ENCODE measurements at regions not wholly inside any gene's neighbourhood (a gene's known extent, or its start where the extent isn't known, plus 50 kb on each side); places are given as distances from the start of the nearest gene placed in this dataset.
"Not testable (repeated sequence)": the region's sequence is repeated elsewhere in the genome, so short reads cannot be mapped to it uniquely, and the experiment has no call there.

DNA sequence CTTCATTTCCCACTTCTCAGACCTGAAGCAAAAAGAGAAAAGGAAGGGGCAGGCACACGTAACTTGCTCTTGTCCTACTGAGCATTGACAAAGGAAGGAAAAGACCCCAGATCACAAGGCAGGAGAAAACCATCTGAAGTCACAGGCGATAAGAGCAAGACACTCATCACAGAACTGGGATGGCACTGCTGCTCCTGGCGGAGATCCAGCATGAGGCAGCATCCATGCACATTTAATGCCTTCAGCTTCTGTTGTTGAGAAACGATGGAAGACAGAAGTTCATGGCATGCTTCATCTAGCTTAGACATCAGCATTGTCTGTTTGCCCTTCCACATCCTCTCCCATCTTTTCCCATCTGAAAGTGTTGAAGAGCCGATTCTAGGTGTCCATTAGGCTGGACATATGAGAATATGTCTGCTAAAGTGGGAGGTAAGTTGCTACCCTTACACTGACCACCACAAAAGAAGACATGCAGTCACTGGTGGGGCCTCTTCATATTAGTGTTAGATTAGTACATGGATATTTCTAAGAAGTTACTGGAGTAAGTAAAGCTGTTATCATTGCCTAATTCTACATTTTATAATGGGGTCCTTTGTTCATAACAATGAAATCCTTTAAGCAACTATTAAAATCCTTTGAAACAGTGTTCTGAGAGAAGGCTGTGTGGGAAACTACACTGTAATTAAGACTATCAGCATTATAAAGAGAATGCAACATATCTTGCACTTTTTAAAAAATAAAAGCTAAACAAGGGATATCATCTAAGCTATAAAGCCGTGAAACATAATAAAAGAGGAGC is 618.5 kb downstream of the C6orf118 start:
- no peak for DNase-seq

DNA sequence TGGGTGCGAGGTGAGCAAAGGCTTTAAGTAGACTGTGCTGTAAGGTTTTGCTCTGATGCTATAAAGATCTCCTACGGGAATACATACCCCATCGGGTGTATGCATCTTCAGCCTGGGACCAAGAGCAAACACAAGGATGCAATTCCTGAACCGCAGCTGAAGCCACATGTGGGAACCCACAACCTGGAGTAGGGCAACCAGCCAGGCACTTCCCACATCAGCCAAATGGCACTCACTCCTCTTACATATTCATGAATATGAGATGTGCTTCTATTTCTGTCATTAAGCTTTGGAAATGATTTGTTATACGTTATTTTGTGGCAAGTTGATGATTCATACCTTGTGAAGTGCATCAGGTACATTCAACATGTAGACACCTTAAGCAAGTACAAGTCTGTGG is 619.2 kb downstream of the C6orf118 start:
- no peak for DNase-seq

DNA sequence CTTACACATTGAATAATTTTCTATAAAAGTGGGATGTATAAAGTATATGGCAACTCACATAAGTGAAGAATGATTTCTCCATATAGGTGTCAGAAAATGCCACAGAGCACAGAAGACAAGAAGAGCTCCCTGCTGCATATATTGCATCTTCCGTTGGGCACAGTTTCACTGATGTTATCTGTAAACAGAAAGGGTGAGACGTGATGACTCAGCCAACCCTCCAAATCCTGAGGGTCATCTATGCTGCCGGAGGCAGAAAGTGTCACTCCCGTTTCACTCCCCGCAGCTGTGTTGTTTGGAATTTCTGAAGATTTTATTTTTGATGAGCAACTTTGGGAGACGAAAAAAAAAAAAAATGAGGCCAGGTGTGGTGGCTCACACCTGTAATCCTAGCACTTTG is 644.1 kb downstream of the C6orf118 start:
- DNase-seq, result peak; percentile 13

DNA sequence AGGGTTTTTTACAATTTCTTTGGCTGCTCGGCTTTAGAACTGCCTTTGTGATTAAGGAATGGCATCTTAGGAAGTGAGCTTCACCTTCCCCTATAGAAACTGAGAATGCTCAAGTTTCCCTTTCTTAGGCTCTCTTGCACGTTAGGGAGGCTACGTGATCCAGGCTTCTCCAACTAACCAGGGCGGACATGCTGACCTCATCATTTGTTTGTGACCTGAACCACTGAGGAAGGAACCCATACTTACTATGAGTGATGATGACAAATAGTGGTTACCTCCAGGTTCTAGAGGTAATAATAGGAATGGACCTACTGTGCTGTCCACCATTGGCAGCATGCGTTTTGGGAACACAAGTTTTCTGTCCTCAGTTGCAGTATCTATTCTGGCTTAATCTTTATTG is 645.8 kb downstream of the C6orf118 start:
- no peak for DNase-seq

DNA sequence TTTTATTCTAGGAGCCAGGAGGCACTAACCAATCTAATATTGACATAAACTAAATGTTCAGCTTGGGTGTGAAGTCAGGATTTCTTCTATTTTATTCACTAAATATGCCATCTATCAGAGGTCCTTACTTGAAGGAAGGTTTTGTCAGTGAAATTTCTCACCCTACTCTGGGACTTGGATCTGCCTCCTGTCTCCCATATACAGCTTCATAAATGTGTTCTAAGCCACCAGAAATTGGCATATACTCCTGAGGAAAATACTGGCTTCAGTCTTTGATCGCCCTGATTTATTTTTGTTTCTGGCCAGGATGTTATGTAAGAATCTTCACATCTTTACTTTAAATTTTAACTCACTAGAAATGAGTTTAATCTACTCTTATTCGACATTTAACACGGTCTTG is 647.7 kb downstream of the C6orf118 start:
- no peak for DNase-seq

DNA sequence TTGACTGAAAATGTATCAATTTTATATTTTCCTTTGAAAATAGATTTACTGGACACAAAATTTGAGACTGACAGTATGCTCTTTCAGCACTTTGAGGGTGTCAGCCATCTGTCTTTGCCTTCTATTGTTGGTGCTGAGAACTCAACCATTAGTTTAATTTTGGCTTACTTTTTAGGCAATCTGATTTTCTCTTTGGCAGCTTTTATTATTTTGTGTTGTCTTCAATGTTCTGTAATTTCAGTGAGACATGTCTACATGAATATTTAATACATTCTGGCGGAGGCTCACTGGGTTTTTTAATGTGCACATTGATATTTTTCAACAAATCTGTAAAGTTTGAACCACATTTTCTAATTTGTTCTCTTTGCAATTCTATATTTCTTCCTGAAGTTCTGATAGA is 648.6 kb downstream of the C6orf118 start:
- no peak for DNase-seq

DNA sequence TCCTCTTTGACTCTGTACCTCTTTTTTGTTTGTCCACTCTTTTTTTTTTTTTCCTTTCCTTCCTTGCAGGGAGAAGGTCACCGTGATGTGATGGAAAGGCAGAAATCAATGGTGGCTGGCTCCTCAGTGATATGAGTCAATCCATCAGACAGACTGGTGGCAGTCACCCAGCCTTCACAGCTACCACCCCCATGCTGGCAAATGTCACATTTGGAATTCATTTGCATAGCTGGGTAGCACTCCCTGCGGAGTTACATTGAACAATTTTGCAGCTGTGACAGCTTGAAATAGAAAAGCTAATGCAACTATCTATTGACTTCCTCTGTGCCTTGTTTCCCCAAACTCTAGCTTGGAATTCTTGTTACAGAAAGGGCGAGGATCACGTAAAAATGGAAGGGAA is 668.4 kb downstream of the C6orf118 start:
- no peak for DNase-seq

DNA sequence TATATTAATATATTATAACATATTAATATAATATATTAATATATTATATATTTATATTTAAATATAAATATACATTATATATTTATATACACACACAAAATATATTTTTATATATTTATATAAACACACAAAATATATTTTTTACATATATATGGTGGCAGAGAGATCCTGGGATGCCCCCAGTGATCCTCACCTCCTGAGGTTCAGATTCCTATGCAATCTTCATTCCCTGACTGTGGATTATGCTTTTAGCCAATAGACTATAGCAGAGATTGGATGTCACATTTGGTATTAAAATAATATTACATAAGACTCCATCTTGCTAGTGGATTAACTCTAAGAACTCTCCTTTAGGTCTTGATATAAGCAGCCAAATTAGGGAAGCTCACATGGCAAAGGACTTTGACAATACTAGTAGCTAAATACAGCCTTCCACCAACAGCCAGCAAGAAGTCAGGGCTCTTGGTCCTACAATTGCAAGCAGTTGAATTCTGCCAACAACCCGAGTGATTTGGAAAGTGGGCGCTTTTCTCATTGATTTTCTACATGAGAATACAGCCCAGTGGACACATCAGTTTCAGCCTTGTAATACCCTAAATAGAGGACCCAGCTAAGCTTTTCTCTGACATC is 681.0 kb downstream of the C6orf118 start:
- DNase-seq, result no peak

DNA sequence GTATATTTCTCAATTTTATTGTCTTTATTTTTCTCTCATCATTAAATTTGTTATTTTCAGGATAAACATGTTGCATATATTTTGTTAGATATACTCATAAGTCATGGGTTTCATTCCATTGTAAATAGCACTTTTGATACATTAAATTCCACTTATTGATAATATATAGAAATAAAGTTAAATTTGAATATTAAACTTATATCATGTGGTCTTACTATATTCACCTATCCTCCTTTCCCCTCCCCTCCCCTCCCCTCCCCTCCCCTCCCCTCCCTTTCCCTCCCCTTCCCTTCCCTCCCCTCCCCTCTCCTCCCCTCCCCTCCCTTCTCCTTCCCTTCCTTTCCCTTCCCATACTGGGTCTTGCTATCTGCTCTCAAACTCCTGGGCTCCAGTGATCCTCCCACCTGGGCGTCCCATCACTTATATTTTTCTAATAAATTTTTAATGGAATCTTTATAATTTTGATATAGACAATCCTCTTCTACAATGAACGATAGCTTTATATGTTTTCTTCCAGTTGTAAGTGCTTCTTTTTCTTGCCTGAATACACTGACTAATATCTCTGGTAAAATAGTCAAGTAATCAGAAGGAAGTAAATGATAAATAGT is 692.4 kb downstream of the C6orf118 start:
- no peak for DNase-seq

DNA sequence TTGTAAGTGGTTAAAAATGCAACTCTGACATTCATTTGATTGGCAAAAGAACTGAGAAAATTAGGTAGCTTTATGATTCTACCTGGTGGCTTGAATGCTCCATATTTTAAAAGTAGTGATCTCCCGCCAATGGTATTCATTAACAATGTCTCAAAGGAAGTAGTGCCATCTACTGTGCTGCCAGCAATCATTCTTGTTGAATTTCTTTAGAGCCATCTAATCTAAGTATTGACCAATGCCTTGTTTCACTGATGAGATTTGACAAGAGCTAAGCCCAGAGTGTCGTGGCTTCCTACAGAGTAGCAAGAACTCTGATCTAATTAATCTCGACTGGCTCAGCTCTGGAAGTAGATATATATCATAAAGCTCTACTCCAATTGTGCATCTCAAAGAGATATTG is 696.7 kb downstream of the C6orf118 start:
- no peak for DNase-seq

DNA sequence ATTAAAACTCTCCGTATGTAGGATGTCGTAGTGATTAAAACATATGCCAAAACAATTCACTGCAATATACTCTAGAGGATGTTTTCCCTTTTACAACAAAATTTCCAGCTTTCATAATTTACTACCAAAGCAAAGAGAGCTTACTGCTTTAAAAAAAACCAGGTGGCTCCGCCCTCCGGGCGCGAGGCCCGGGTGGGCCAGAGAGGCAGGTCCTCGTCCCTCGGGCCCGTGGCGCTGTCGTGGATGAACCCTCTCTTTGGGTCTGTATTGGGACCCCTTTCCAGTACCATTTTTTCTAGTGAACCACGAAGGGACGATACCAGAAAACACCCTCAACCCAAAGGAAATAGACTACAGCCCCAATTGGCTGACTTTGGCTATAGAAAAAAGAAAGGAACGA is 698.5 kb downstream of the C6orf118 start:
- not testable (repeated sequence) for DNase-seq

DNA sequence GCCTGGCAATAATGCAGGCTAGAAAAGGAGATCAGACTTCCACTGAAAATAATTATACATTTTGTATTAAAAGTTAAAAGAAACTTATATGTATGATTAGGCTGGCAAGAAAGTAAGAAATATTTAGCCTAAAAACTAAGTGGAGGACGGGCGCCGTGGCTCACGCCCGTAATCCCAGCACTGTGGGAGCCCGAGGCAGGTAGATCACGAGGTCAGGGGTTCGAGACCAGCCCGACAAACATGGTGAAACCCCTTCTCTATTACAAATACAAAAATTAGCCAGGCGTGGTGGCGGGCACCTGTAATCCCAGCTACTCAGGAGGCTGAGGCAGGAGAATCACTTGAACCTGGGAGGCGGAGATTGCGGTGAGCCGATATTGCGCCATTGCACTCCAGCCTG is 707.0 kb downstream of the C6orf118 start:
- not testable (repeated sequence) for DNase-seq

DNA sequence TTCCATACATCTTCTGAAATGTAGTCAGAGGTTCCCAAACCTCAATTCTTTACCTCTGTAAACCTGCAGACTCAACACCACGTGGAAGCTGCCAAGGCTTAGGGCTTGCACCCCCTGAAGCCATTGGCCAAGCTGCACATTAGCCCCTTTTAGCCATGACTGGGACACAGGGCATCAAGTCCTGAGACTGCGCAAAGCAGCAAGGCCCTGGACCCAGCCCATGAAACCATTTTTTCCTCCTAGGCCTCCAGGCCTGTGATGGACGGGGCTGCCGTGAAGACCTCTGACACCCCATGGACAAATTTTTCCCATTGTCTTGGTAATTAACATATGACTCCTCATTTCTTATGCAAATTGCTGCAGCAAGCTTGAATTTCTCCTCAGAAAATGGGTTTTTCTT is 727.8 kb downstream of the C6orf118 start:
- DNase-seq, result no peak

DNA sequence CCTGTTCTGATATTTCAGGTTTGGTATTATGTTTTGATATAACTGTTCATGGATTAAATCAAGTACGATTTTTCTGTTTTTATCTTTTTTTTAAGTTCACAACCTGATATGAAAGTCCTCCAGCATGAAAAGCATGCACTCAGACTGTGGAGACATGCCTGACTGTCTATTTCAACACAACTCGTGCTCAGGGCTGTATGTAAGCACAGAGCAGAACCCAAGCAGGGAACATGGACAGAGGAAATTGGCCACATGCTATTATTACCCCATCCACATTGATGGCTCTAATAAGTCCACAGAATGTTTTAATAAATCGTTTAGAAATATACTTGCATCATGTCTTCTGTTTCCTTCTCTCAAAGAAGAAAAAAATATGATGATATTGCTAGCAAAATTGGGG is 730.4 kb downstream of the C6orf118 start:
- DNase-seq, result no peak

DNA sequence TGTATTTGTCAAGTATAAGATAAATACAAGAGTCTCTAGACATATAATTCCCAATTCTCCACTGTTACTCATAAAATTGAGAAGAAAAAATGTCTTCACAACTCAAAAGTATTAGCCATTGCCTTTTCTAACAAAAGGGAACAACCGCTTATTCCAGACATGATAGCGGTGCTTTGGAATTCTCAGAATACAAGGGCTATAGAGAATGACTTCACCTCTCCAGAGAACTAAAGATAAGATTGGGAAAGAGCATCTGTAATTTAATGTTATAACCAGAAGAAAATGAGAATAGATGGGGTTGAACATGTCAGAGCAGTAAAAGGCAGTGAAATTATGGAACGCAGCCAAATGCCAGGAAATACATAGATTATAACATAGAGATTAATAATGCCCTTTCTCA is 730.8 kb downstream of the C6orf118 start:
- DNase-seq, result no peak

DNA sequence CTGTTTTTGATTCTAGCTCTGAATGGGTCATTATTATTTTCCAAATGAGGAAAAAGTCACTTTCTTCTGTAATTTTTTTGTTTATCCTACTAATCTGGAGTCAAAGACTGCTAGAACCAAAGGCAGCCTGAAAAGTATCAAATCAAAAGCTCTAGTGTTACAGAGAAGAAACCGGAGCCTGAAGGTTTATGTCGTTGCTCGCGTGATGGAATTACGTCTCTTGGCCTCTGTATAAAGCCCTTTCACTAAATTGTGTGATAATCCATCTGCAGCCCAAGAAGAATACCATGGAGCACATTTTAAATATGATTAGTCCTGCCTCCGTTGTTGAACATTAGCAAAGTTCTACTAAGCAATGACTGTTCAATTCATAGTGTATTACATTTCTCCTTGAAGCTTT is 738.6 kb downstream of the C6orf118 start:
- no peak for DNase-seq

DNA sequence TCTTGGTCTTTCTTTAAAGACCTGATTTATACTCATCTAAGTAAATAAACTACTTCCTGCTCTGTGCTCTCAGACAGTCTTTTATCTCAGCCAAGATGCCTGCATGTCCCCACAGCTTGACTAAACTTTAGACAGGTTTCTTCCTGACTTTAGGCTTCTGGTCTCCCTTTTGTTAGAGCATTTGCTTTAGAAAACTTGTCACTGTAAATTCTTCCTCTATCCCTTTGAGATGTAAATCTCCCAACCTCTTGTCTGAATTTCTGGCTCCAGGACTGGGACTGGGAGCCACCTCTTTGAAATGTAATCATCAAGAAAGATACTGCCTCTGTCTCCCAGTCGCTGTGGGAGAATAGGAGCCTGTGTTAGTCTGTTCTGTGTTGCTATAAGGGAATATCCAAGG is 739.9 kb downstream of the C6orf118 start:
- DNase-seq, result no peak

DNA sequence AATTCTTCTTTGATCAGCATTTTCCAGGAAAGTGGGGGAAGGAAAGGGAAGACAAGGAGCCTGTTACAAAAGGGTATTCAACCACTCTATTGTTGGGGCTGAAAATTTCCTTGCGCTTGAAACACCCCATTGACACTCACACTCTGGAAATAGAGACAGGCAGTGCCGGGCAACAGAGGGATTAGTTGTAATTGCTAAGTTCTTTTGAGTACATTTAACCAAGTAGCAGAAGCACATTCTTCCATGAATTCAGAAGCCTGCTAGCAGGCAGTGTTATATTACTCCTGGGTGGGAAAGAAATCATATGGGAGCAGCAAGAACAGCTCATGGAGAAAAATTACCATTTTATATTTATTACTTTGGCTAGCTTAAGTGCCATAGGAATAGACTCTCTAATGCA is 745.5 kb downstream of the C6orf118 start:
- DNase-seq, result no peak

DNA sequence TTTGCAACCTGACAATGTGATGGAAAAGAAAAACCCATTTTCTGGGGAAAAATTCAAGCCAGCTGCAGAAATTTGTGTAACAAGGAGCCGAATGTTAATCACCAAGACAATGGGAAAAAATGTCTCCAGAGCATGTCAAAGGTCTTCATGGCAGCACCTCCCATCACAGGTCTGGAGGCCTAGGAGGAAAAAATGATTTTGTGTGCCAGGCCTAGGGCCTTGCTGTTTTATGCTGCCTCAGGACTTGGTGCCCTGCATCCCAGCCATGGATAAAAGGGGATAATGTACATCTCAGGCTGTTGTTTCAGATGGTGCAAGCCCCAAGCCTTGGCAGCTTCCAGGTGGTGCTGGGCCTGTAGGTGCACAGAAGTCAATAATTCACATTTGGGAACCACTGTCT is 747.7 kb downstream of the C6orf118 start:
- no peak for DNase-seq

DNA sequence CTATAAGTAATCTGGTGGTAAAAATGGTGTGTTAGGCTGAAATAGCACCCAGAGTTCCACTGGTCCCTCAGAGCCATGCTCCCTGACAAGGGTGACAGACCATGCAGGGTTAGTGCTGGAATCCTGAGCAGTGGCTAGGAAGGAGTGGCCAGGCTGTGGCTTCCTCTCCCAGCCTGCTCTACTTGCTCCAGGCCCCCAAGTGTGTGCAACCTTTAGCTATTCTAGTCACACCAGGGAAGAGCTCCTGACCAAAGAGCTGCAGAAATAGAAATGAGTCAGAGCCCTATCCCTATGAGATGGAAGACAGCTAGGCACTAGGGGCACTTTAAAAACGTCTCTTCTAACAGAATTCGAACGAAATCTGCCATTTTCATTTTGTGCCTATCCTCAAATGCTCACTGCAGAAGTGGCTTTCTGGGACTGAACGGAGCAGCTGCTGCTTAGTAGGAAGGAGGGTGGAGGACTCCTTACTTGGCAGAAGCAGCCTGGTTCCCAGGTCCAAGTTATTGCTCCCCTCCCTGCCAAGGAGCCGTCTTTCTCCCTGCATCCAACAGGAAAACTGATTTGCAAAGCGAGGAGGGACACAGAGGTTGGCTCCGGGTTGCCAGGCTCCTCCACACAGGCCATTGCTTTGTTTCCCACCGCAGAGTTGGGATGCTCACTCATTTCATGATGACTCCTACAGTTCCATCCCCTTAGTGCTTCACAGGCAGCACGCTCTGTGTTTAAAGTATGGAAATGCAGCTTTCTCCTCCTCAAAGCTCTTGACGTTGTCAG is 754.5 kb downstream of the C6orf118 start:
- DNase-seq, result no peak

DNA sequence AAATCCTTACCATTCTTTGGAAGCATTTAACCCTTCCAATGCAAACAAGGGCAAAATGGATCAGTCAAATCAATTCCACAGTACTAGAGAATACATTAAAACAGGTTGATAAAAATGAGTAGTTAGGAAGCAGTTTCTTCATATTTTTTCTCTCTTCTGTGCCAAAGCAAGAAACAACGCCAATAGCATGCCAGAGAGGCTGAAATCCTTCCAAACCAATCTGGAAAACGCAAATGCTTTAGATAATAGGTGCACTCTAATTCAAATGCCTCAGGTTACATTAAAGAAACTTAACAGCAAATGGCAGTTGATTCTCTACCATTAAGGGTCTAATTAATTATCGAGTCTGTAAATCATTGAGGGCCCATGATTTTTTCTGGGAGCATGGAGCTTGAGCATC is 755.2 kb downstream of the C6orf118 start:
- DNase-seq, result no peak

DNA sequence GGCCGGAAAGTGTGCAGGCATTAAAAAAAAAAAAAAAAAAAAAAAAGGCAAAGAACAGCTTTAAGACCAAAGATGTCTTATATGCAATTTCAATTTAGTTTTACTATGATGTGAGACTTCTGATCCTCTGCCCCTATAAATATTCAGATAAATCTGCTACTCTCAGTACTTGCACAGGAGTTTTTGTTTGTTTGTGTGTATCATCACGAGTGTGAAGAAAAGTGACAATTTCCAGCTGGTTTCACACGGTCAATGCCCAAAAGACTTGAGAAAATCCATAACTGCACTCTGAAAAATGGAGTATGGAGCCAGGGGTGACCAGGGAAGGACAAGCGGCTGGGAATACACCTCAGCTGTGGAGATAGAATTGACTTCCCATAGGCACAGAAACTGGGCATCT is 757.7 kb downstream of the C6orf118 start:
- no peak for DNase-seq

DNA sequence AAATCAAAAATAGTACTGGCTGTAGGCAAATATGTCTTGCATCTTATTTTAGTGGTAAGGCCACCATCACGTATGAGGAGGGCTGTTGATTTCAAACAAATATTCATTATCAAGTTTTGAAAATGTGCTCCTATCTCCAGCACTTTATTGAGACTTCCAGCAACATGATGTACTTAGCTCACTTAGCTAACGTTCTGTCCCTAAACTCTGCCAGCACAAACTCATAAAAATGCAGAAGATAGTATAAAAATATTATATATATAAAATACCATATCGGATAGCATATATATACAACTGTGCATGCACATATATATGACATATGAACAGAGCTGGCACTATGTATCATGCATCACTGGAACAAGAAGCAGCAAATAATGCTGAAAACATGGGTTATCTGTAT is 762.3 kb downstream of the C6orf118 start:
- DNase-seq, result no peak

DNA sequence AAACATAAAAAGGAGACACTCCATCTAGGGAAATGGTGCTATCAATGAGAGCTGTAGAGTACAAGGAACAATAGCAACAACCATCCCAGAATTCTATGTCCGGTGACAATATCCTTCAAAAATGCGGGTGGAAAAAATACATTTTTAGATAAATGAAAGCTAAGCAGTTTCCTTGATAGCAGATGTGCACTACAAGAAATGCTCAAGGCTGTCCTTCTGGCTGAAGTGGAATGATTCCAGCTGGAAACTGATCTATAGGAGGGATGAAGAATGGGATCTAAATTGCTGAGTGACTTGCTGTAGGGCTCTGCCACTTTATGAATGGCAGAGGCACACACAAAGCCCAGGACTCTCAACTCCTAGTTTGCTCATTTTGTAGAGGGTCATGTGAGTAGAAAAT is 763.1 kb downstream of the C6orf118 start:
- DNase-seq, result no peak
